Mesendoderm (in vitro differentiated cells): ENCODE measurements at regions not wholly inside any gene's neighbourhood (a gene's known extent, or its start where the extent isn't known, plus 50 kb on each side); places are given as distances from the start of the nearest gene placed in this dataset.

ENCODE experiments used
- DNase-seq: peaks from one replicate; pipeline ENCODE4 v3.0.0; 2013
- H2AK5ac ChIP-seq: 2 replicates; pipeline ENCODE4 v1.6.1; 2013; ENCODE audit warnings: low read length, inconsistent platforms
- H2BK120ac ChIP-seq: 2 replicates; pipeline ENCODE4 v1.6.1; 2013; ENCODE audit warnings: low read depth, mild to moderate bottlenecking, low read length, moderate library complexity, mixed read lengths
- H2BK15ac ChIP-seq: replicated peaks from 2 replicates; pipeline ENCODE4 v1.6.1; 2013; ENCODE audit warnings: low read depth, mild to moderate bottlenecking, moderate library complexity
- H2BK5ac ChIP-seq: 2 replicates; pipeline ENCODE4 v1.6.1; 2013; ENCODE audit warnings: low read length, inconsistent platforms
- H3K18ac ChIP-seq: 2 replicates; pipeline ENCODE4 v1.6.1; 2013; ENCODE audit warnings: mild to moderate bottlenecking, low read length, mixed read lengths
- H3K23ac ChIP-seq: one replicate; pipeline ENCODE4 v1.6.1; 2013; ENCODE audit warnings: low read length
- H3K27ac ChIP-seq: 2 replicates; pipeline ENCODE4 v1.5.1; 2013; ENCODE audit warnings: low read depth, mild to moderate bottlenecking, inconsistent platforms, low read length, moderate library complexity
- H3K27me3 ChIP-seq: 2 replicates; pipeline ENCODE4 v1.6.1; 2013; ENCODE audit warnings: low read length, control low read depth, mild to moderate bottlenecking, inconsistent platforms; ENCODE audit not compliant: insufficient read depth, poor library complexity
- H3K36me3 ChIP-seq: 2 replicates; pipeline ENCODE4 v1.6.1; 2013; ENCODE audit warnings: low read length, inconsistent platforms; ENCODE audit not compliant: control insufficient read depth, insufficient read depth
- H3K4ac ChIP-seq: one replicate; pipeline ENCODE4 v1.6.1; 2013; ENCODE audit warnings: low read depth, mild to moderate bottlenecking, low read length, moderate library complexity
- H3K4me1 ChIP-seq: 2 replicates; pipeline ENCODE4 v1.6.1; 2013; ENCODE audit warnings: low read depth, low read length, inconsistent platforms; ENCODE audit not compliant: control insufficient read depth
- H3K4me2 ChIP-seq: 2 replicates; pipeline ENCODE4 v1.6.1; 2013; ENCODE audit warnings: low read length
- H3K4me3 ChIP-seq: 2 replicates; pipeline ENCODE4 v1.5.1; 2013; ENCODE audit warnings: mild to moderate bottlenecking, low read length
- H3K56ac ChIP-seq: one replicate; pipeline ENCODE4 v1.6.1; 2013; ENCODE audit warnings: low read length
- H3K79me1 ChIP-seq: 2 replicates; pipeline ENCODE4 v1.6.1; 2013; ENCODE audit warnings: low read length, inconsistent platforms
- H3K79me2 ChIP-seq: 2 replicates; pipeline ENCODE4 v1.6.1; 2013; ENCODE audit warnings: mild to moderate bottlenecking, low read length; ENCODE audit not compliant: control insufficient read depth, insufficient read depth
- H3K9ac ChIP-seq: 2 replicates; pipeline ENCODE4 v1.6.1; 2013; ENCODE audit warnings: low read length, inconsistent platforms
- H4K5ac ChIP-seq: one replicate; pipeline ENCODE4 v1.6.1; 2013; ENCODE audit warnings: low read length
- H4K8ac ChIP-seq: one replicate; pipeline ENCODE4 v1.6.1; 2013; ENCODE audit warnings: low read depth, mild to moderate bottlenecking, control low read depth, low read length, moderate library complexity
- WGBS: extraction: QIAGEN DNeasy Blood & Tissue Kit; methylation state at CpG from one replicate; pipeline ENCODE4 v1.1.7; 2013; ENCODE audit warnings: low lambda C conversion rate, missing lambda C conversion rate; ENCODE audit not compliant: insufficient coverage; ENCODE audit errors: extremely low coverage; 5-methylcytosine and 5-hydroxymethylcytosine counted together

GRCh38 chr5:81855591-81855990 lies 104.7 kb upstream of the SSBP2 start:
- Histone ChIP-seq H4K5ac (no peak overlapping the region), H3K23ac (no peak overlapping the region), H2BK15ac (no peak overlapping the region), H3K27me3 (no peaks in the 10 kb centered on the region), H3K79me2 (no peaks in the 10 kb centered on the region), H3K18ac (no peak overlapping the region), H3K9ac (no peak overlapping the region), H3K4me2 (no peak overlapping the region), H3K27ac (no peak overlapping the region), H3K79me1 (no peaks in the 10 kb centered on the region), H3K56ac (no peak overlapping the region), H3K4me1 (peaks cover 15% of the 10 kb centered on the region), H3K36me3 (no peaks in the 10 kb centered on the region), H2BK5ac (no peak overlapping the region), H3K4ac (no peak overlapping the region), H4K8ac (no peak overlapping the region), H2AK5ac (no peak overlapping the region), H2BK120ac (no peak overlapping the region), H3K4me3 (no peak overlapping the region)
- DNase-seq: no peak
- no CpG with 5 or more reads among the region's 2 CpGs for WGBS

- Histone ChIP-seq H3K27ac (no peak overlapping the region), H3K56ac (no peak overlapping the region), H2BK15ac (no peak overlapping the region), H3K4me3 (no peak overlapping the region), H3K4ac (no peak overlapping the region), H4K5ac (no peak overlapping the region), H2AK5ac (no peak overlapping the region), H3K4me1 (peaks cover 21% of the 10 kb centered on the region), H3K23ac (no peak overlapping the region), H3K79me2 (no peaks in the 10 kb centered on the region), H3K18ac (no peak overlapping the region), H4K8ac (no peak overlapping the region), H3K9ac (no peak overlapping the region), H3K36me3 (no peaks in the 10 kb centered on the region), H3K27me3 (no peaks in the 10 kb centered on the region), H3K79me1 (no peaks in the 10 kb centered on the region), H3K4me2 (no peak overlapping the region), H2BK120ac (no peak overlapping the region), H2BK5ac (no peak overlapping the region)
- no peak for DNase-seq
- no CpG with 5 or more reads among the region's 3 CpGs for WGBS
Observed at GRCh38 chr5:81854915-81855314, 104.0 kb upstream of the SSBP2 start.

- Histone ChIP-seq H3K4ac (no peak overlapping the region), H2BK15ac (no peak overlapping the region), H3K4me2 (no peak overlapping the region), H4K5ac (no peak overlapping the region), H3K56ac (no peak overlapping the region), H3K4me1 (peaks cover 23% of the 10 kb centered on the region), H3K79me2 (no peaks in the 10 kb centered on the region), H3K4me3 (no peak overlapping the region), H2AK5ac (no peak overlapping the region), H3K27me3 (no peaks in the 10 kb centered on the region), H3K23ac (no peak overlapping the region), H3K18ac (no peak overlapping the region), H3K36me3 (no peaks in the 10 kb centered on the region), H3K9ac (no peak overlapping the region), H2BK5ac (no peak overlapping the region), H4K8ac (no peak overlapping the region), H3K79me1 (no peaks in the 10 kb centered on the region), H2BK120ac (no peak overlapping the region), H3K27ac (no peak overlapping the region)
- no peak for DNase-seq
Observed at GRCh38 chr5:81854485-81854884, 103.6 kb upstream of the SSBP2 start.

- H3K23ac ChIP-seq: no peak overlapping the region
- H2BK120ac ChIP-seq: peak overlapping the region; percentile 46
- H3K4me1 ChIP-seq: peaks cover 23% of the 10 kb centered on the region
- H3K36me3 ChIP-seq: no peaks in the 10 kb centered on the region
- H2BK15ac ChIP-seq: no peak overlapping the region
- no peak overlapping the region for H4K5ac ChIP-seq
- H3K79me1 ChIP-seq: no peaks in the 10 kb centered on the region
- no peak overlapping the region for H3K4me3 ChIP-seq
- no peaks in the 10 kb centered on the region for H3K79me2 ChIP-seq
- H2BK5ac ChIP-seq: peak overlapping the region; percentile 64
- no peak overlapping the region for H3K4ac ChIP-seq
- DNase-seq: no peak
- peak overlapping the region; percentile 74 for H3K56ac ChIP-seq
- peak overlapping the region; percentile 8 for H3K9ac ChIP-seq
- H3K27ac ChIP-seq: peak overlapping the region; percentile 90
- WGBS: no CpG with 5 or more reads among the region's 6 CpGs
- no peak overlapping the region for H2AK5ac ChIP-seq
- no peaks in the 10 kb centered on the region for H3K27me3 ChIP-seq
- no peak overlapping the region for H4K8ac ChIP-seq
- H3K4me2 ChIP-seq: peak overlapping the region; percentile 12
- peak overlapping the region; percentile 29 for H3K18ac ChIP-seq
Observed at GRCh38 chr5:81853030-81853357, 102.1 kb upstream of the SSBP2 start.

GRCh38 chr5:81852291-81853029 lies 101.6 kb upstream of the SSBP2 start:
- H3K27ac ChIP-seq: peak overlapping the region; percentile 90
- no peak overlapping the region for H2BK15ac ChIP-seq
- H3K4me3 ChIP-seq: no peak overlapping the region
- peak overlapping the region; percentile 84 for H2BK5ac ChIP-seq
- H3K36me3 ChIP-seq: no peaks in the 10 kb centered on the region
- peak overlapping the region; percentile 70 for H4K8ac ChIP-seq
- H3K56ac ChIP-seq: peak overlapping the region; percentile 81
- H3K23ac ChIP-seq: no peak overlapping the region
- H3K9ac ChIP-seq: peak overlapping the region; percentile 32
- H4K5ac ChIP-seq: no peak overlapping the region
- H3K79me1 ChIP-seq: no peaks in the 10 kb centered on the region
- peak overlapping the region; percentile 99 for H2BK120ac ChIP-seq
- DNase-seq: peak; percentile 93
- H3K4me1 ChIP-seq: peaks cover 22% of the 10 kb centered on the region
- no CpG with 5 or more reads among the region's 26 CpGs for WGBS
- H2AK5ac ChIP-seq: no peak overlapping the region
- H3K27me3 ChIP-seq: no peaks in the 10 kb centered on the region
- H3K4ac ChIP-seq: no peak overlapping the region
- no peaks in the 10 kb centered on the region for H3K79me2 ChIP-seq
- peak overlapping the region; percentile 71 for H3K4me2 ChIP-seq
- H3K18ac ChIP-seq: peak overlapping the region; percentile 99
